ENCODE measurements at regions not wholly inside any gene's neighbourhood (a gene's known extent, or its start where the extent isn't known, plus 50 kb on each side); places are given as distances from the start of the nearest gene placed in this dataset.

GRCh38 chr17:6218333-6218732 is 148.2 kb downstream of the WSCD1 start:
- no peaks in the 10 kb centered on the region for H3K79me2 ChIP-seq
- H3K9me2 ChIP-seq (replicated peaks; ENCODE audit: insufficient read depth), result no peaks in the 10 kb centered on the region
- DNase-seq (ENCODE audit: low spot score), result no peak
- H4K20me1 ChIP-seq (ENCODE audit: insufficient read depth, poor library complexity, severe bottlenecking), result no peaks in the 10 kb centered on the region
- 95% methylated on average over 7 of the region's 7 CpGs for WGBS (ENCODE audit: low lambda C conversion rate, missing lambda C conversion rate)
- H2AFZ ChIP-seq, result no peak overlapping the region
- H3K27me3 ChIP-seq, result peaks cover 4% of the 10 kb centered on the region
- H3K9me3 ChIP-seq (ENCODE audit: low read depth), result no peaks in the 10 kb centered on the region
- no peak overlapping the region for H3K4me2 ChIP-seq
- no peak overlapping the region for H3K4me3 ChIP-seq
- TF ChIP-seq EZH2 (IDR thresholded peaks at IDR 0.05; ENCODE audit: borderline replicate concordance), result no peak
- TF ChIP-seq CTCF (IDR thresholded peaks at IDR 0.05; ENCODE audit: poor library complexity), result no peak
- no peak for TF ChIP-seq EZH2phosphoT487 (IDR thresholded peaks at IDR 0.05; ENCODE audit: low read depth, severe bottlenecking, unreplicated experiment)
- H3K27ac ChIP-seq, result no peak overlapping the region
- no peaks in the 10 kb centered on the region for H3K36me3 ChIP-seq (replicated peaks; ENCODE audit: insufficient read depth, low read depth)
- no peaks in the 10 kb centered on the region for H3K4me1 ChIP-seq (ENCODE audit: insufficient read depth)

- H3K27me3 ChIP-seq, result peaks cover 10% of the 10 kb centered on the region
- no peaks in the 10 kb centered on the region for H3K79me2 ChIP-seq
- DNase-seq (ENCODE audit: low spot score), result no peak
- no peaks in the 10 kb centered on the region for H4K20me1 ChIP-seq (ENCODE audit: insufficient read depth, poor library complexity, severe bottlenecking)
- no peak overlapping the region for H3K4me2 ChIP-seq
- H3K36me3 ChIP-seq (replicated peaks; ENCODE audit: insufficient read depth, low read depth), result no peaks in the 10 kb centered on the region
- H3K4me1 ChIP-seq (ENCODE audit: insufficient read depth), result no peaks in the 10 kb centered on the region
- TF ChIP-seq EZH2phosphoT487 (IDR thresholded peaks at IDR 0.05; ENCODE audit: low read depth, severe bottlenecking, unreplicated experiment) (no peak), EZH2 (IDR thresholded peaks at IDR 0.05; ENCODE audit: borderline replicate concordance) (no peak), CTCF (IDR thresholded peaks at IDR 0.05; ENCODE audit: poor library complexity) (no peak)
- no peak overlapping the region for H3K4me3 ChIP-seq
- H3K27ac ChIP-seq, result no peak overlapping the region
- H3K9me3 ChIP-seq (ENCODE audit: low read depth), result no peaks in the 10 kb centered on the region
- WGBS (ENCODE audit: low lambda C conversion rate, missing lambda C conversion rate), result 86% methylated on average over 13 of the region's 13 CpGs
- no peak overlapping the region for H2AFZ ChIP-seq
- no peaks in the 10 kb centered on the region for H3K9me2 ChIP-seq (replicated peaks; ENCODE audit: insufficient read depth)
These were observed 145.2 kb downstream of the WSCD1 start for GRCh38 chr17:6215071-6216035.

- Histone ChIP-seq H2AFZ (no peak overlapping the region), H3K9me2 (replicated peaks; ENCODE audit: insufficient read depth) (no peaks in the 10 kb centered on the region), H3K36me3 (replicated peaks; ENCODE audit: insufficient read depth, low read depth) (no peaks in the 10 kb centered on the region), H3K79me2 (no peaks in the 10 kb centered on the region), H4K20me1 (ENCODE audit: insufficient read depth, poor library complexity, severe bottlenecking) (no peaks in the 10 kb centered on the region), H3K27me3 (peaks cover 10% of the 10 kb centered on the region), H3K4me3 (no peak overlapping the region), H3K27ac (no peak overlapping the region), H3K4me1 (ENCODE audit: insufficient read depth) (no peaks in the 10 kb centered on the region), H3K4me2 (no peak overlapping the region), H3K9me3 (ENCODE audit: low read depth) (no peaks in the 10 kb centered on the region)
- WGBS (ENCODE audit: low lambda C conversion rate, missing lambda C conversion rate), result 86% methylated on average over 4 of the region's 4 CpGs
- DNase-seq (ENCODE audit: low spot score), result no peak
- TF ChIP-seq EZH2phosphoT487 (IDR thresholded peaks at IDR 0.05; ENCODE audit: low read depth, severe bottlenecking, unreplicated experiment) (no peak), EZH2 (IDR thresholded peaks at IDR 0.05; ENCODE audit: borderline replicate concordance) (no peak), CTCF (IDR thresholded peaks at IDR 0.05; ENCODE audit: poor library complexity) (no peak)
These were observed 143.7 kb downstream of the WSCD1 start for GRCh38 chr17:6213859-6214258.
